IPS-15b (cell line): ENCODE measurements at regions not wholly inside any gene's neighbourhood (a gene's known extent, or its start where the extent isn't known, plus 50 kb on each side); places are given as distances from the start of the nearest gene placed in this dataset.

Experiments used
- H3K27me3 ChIP-seq: one replicate; pipeline ENCODE4 v1.6.1; 2013; ENCODE audit warnings: low read length; ENCODE audit not compliant: control insufficient read depth, insufficient read depth
- H3K36me3 ChIP-seq: one replicate; pipeline ENCODE4 v1.6.1; 2013; ENCODE audit warnings: low read length; ENCODE audit not compliant: control insufficient read depth, insufficient read depth
- H3K4me1 ChIP-seq: one replicate; pipeline ENCODE4 v1.6.1; 2013; ENCODE audit warnings: mild to moderate bottlenecking, low read length; ENCODE audit not compliant: control insufficient read depth, insufficient read depth
- H3K4me3 ChIP-seq: one replicate; pipeline ENCODE4 v1.5.1; 2013; ENCODE audit warnings: low read depth, low read length
- H3K9ac ChIP-seq: one replicate; pipeline ENCODE4 v1.6.1; 2013; ENCODE audit warnings: low read depth, mild to moderate bottlenecking, low read length
- H3K9me3 ChIP-seq: one replicate; pipeline ENCODE4 v1.6.1; 2013; ENCODE audit warnings: mild to moderate bottlenecking, low read length; ENCODE audit not compliant: control insufficient read depth, insufficient read depth

GRCh38 chr2:106041150-106041549 is 153.0 kb downstream of the UXS1 start:
- Histone ChIP-seq H3K4me1 (no peaks in the 10 kb centered on the region), H3K4me3 (no peak overlapping the region), H3K9me3 (no peaks in the 10 kb centered on the region), H3K27me3 (no peaks in the 10 kb centered on the region), H3K36me3 (no peaks in the 10 kb centered on the region), H3K9ac (no peak overlapping the region)

GRCh38 chr2:106039634-106040315 is 154.3 kb downstream of the UXS1 start:
- Histone ChIP-seq H3K4me3 (no peak overlapping the region), H3K4me1 (no peaks in the 10 kb centered on the region), H3K27me3 (no peaks in the 10 kb centered on the region), H3K36me3 (no peaks in the 10 kb centered on the region), H3K9ac (no peak overlapping the region), H3K9me3 (no peaks in the 10 kb centered on the region)

- Histone ChIP-seq H3K4me1 (no peaks in the 10 kb centered on the region), H3K27me3 (no peaks in the 10 kb centered on the region), H3K36me3 (no peaks in the 10 kb centered on the region), H3K4me3 (no peak overlapping the region), H3K9me3 (no peaks in the 10 kb centered on the region), H3K9ac (no peak overlapping the region)
These were observed 155.3 kb downstream of the UXS1 start for GRCh38 chr2:106038601-106039375.

GRCh38 chr2:106037932-106038331 is 156.2 kb downstream of the UXS1 start:
- H3K9me3 ChIP-seq: no peaks in the 10 kb centered on the region
- no peaks in the 10 kb centered on the region for H3K36me3 ChIP-seq
- H3K4me3 ChIP-seq: no peak overlapping the region
- H3K9ac ChIP-seq: no peak overlapping the region
- H3K4me1 ChIP-seq: no peaks in the 10 kb centered on the region
- H3K27me3 ChIP-seq: no peaks in the 10 kb centered on the region

- Histone ChIP-seq H3K27me3 (no peaks in the 10 kb centered on the region), H3K9me3 (no peaks in the 10 kb centered on the region), H3K9ac (no peak overlapping the region), H3K4me3 (no peak overlapping the region), H3K4me1 (no peaks in the 10 kb centered on the region), H3K36me3 (no peaks in the 10 kb centered on the region)
These were observed 156.8 kb downstream of the UXS1 start for GRCh38 chr2:106037262-106037661.

- no peaks in the 10 kb centered on the region for H3K36me3 ChIP-seq
- H3K4me1 ChIP-seq: no peaks in the 10 kb centered on the region
- H3K9ac ChIP-seq: no peak overlapping the region
- H3K9me3 ChIP-seq: no peaks in the 10 kb centered on the region
- H3K4me3 ChIP-seq: no peak overlapping the region
- no peaks in the 10 kb centered on the region for H3K27me3 ChIP-seq
These were observed 159.8 kb downstream of the UXS1 start for GRCh38 chr2:106034325-106034724.

GRCh38 chr2:106032676-106033075 is 161.4 kb downstream of the UXS1 start:
- H3K36me3 ChIP-seq: no peaks in the 10 kb centered on the region
- no peaks in the 10 kb centered on the region for H3K27me3 ChIP-seq
- no peaks in the 10 kb centered on the region for H3K4me1 ChIP-seq
- H3K9me3 ChIP-seq: no peaks in the 10 kb centered on the region
- H3K9ac ChIP-seq: no peak overlapping the region
- no peak overlapping the region for H3K4me3 ChIP-seq

GRCh38 chr2:106030287-106031268 is 163.5 kb downstream of the UXS1 start:
- Histone ChIP-seq H3K9ac (no peak overlapping the region), H3K36me3 (no peaks in the 10 kb centered on the region), H3K9me3 (no peaks in the 10 kb centered on the region), H3K4me3 (no peak overlapping the region), H3K27me3 (no peaks in the 10 kb centered on the region), H3K4me1 (no peaks in the 10 kb centered on the region)

- no peaks in the 10 kb centered on the region for H3K9me3 ChIP-seq
- no peak overlapping the region for H3K4me3 ChIP-seq
- H3K36me3 ChIP-seq: no peaks in the 10 kb centered on the region
- no peaks in the 10 kb centered on the region for H3K27me3 ChIP-seq
- no peak overlapping the region for H3K9ac ChIP-seq
- H3K4me1 ChIP-seq: no peaks in the 10 kb centered on the region
These were observed 165.9 kb downstream of the UXS1 start for GRCh38 chr2:106028192-106028591.

- H3K27me3 ChIP-seq: no peaks in the 10 kb centered on the region
- no peak overlapping the region for H3K4me3 ChIP-seq
- H3K4me1 ChIP-seq: no peaks in the 10 kb centered on the region
- no peaks in the 10 kb centered on the region for H3K36me3 ChIP-seq
- H3K9ac ChIP-seq: no peak overlapping the region
- H3K9me3 ChIP-seq: no peaks in the 10 kb centered on the region
These were observed 167.6 kb downstream of the UXS1 start for GRCh38 chr2:106026271-106027190.

- no peaks in the 10 kb centered on the region for H3K27me3 ChIP-seq
- H3K9ac ChIP-seq: no peak overlapping the region
- no peaks in the 10 kb centered on the region for H3K9me3 ChIP-seq
- no peak overlapping the region for H3K4me3 ChIP-seq
- H3K4me1 ChIP-seq: no peaks in the 10 kb centered on the region
- no peaks in the 10 kb centered on the region for H3K36me3 ChIP-seq
These were observed 168.3 kb downstream of the UXS1 start for GRCh38 chr2:106025796-106026195.
